Suppressor macrophage (primary cell): ENCODE measurements at regions not wholly inside any gene's neighbourhood (a gene's known extent, or its start where the extent isn't known, plus 50 kb on each side); places are given as distances from the start of the nearest gene placed in this dataset.

Experiments used
- DNase-seq, 4 experiments: peaks; one replicate each; pipeline ENCODE4 v3.0.0-alpha.2; 2020 to 2022

GRCh38 chr6:100267721-100268123 lies 197.0 kb downstream of the SIM1 start:
- DNase-seq = no peak

- no peak for DNase-seq
These were observed 198.0 kb downstream of the SIM1 start for GRCh38 chr6:100266494-100267401.

GRCh38 chr6:100262086-100262485 lies 202.6 kb downstream of the SIM1 start:
- DNase-seq = no peak

- DNase-seq = no peak
These were observed 203.2 kb downstream of the SIM1 start for GRCh38 chr6:100261486-100261885.

- no peak for DNase-seq
These were observed 204.1 kb downstream of the SIM1 start for GRCh38 chr6:100260584-100260983.

GRCh38 chr6:100259865-100260264 lies 204.9 kb downstream of the SIM1 start:
- DNase-seq = no peak

GRCh38 chr6:100258752-100259151 lies 206.0 kb downstream of the SIM1 start:
- DNase-seq = no peak

GRCh38 chr6:100257793-100258395 lies 206.8 kb downstream of the SIM1 start:
- peak in 3 of 4 experiments; percentile 2 to 5 (median 5) for DNase-seq

- DNase-seq = no peak
These were observed 209.0 kb downstream of the SIM1 start for GRCh38 chr6:100255701-100256100.

- DNase-seq = no peak
These were observed 217.6 kb downstream of the SIM1 start for GRCh38 chr6:100247123-100247522.

GRCh38 chr6:100246206-100246605 lies 218.5 kb downstream of the SIM1 start:
- no peak for DNase-seq

GRCh38 chr6:100240798-100241197 lies 223.9 kb downstream of the SIM1 start:
- no peak for DNase-seq

- no peak for DNase-seq
These were observed 226.9 kb downstream of the SIM1 start for GRCh38 chr6:100237821-100238220.

GRCh38 chr6:100236389-100236788 lies 228.3 kb downstream of the SIM1 start:
- no peak for DNase-seq

- no peak for DNase-seq
These were observed 229.1 kb downstream of the SIM1 start for GRCh38 chr6:100235631-100236030.

GRCh38 chr6:100234625-100235024 lies 230.1 kb downstream of the SIM1 start:
- DNase-seq = no peak

- DNase-seq = no peak
These were observed 231.7 kb downstream of the SIM1 start for GRCh38 chr6:100232781-100233573.

- no peak for DNase-seq
These were observed 233.8 kb downstream of the SIM1 start for GRCh38 chr6:100230953-100231316.

- DNase-seq = no peak
These were observed 234.4 kb downstream of the SIM1 start for GRCh38 chr6:100230115-100230952.

GRCh38 chr6:100229512-100229911 lies 235.2 kb downstream of the SIM1 start:
- DNase-seq = no peak

GRCh38 chr6:100228834-100229441 lies 234.9 kb upstream of the MCHR2 start:
- peak; percentile 35 to 81 (median 48) for DNase-seq

GRCh38 chr6:100228437-100228833 lies 234.4 kb upstream of the MCHR2 start:
- no peak for DNase-seq
